ENCODE measurements at regions not wholly inside any gene's neighbourhood (a gene's known extent, or its start where the extent isn't known, plus 50 kb on each side); places are given as distances from the start of the nearest gene placed in this dataset.
"Not testable (repeated sequence)": the region's sequence is repeated elsewhere in the genome, so short reads cannot be mapped to it uniquely, and the experiment has no call there.

DNA sequence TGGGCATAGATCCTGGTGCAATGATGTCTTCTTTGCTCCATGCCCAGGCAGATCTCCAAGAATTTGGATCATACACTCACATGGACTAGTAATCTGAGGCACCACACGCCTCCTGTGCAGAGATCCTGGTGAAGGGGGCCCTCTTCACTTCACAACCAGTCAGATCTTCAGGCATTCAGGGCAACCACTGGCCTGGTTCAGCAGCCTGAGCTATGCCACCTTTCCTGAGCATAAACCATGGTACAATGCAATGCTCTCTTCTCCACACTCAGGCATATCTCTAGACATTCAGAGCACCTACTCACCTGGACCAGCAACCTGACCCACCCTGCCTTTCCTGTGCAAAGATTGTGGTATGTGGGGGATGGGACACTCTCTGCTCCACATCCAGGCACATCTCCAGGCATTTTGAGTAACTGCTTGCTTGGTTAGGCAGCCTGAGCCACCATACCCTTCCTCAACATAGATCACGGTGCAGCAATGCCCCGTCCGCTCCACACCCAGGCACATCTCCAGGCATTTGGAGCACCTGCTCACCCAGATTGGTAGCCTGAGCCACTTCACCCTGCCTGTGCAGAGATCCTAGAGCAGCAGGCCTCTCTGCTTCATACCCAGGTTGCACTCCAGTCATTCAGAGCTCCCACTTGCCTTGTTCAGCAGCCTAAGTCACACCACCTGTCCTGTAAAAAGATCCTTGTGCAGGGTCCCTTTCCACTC is 532.2 kb upstream of the STEAP1 start:
- no peaks in the 10 kb centered on the region for H3K9me3 Mint-ChIP-seq
- ChIA-PET CTCF (no interaction called here), POLR2A (no interaction called here)
- no peak for TF ChIP-seq CTCF (IDR thresholded peaks at IDR 0.05)
- no peaks in the 10 kb centered on the region for H3K4me1 Mint-ChIP-seq
- no peak overlapping the region for H3K27ac Mint-ChIP-seq
- DNase-seq (no peak), ATAC-seq (ENCODE audit: low read depth) (no peak)
- no peaks in the 10 kb centered on the region for H3K27me3 Mint-ChIP-seq
- H3K4me3 Mint-ChIP-seq = no peak overlapping the region
- intact Hi-C loops (cut with micrococcal nuclease) = loop anchor here (5.0 kb wide), 1 partner anchor 1380 kb away; no protein-coding TSS in a partner anchor
- H3K36me3 Mint-ChIP-seq (ENCODE audit: low read depth) = no peaks in the 10 kb centered on the region

GRCh38 chr7:89623018-89623672 is 531.1 kb upstream of the STEAP1 start:
- no peak for DNase-seq
- intact Hi-C loops (cut with micrococcal nuclease) = loop anchor here (5.0 kb wide), 1 partner anchor 1381 kb away; no protein-coding TSS in a partner anchor
- Mint-ChIP-seq H3K4me3 (no peak overlapping the region), H3K9me3 (no peaks in the 10 kb centered on the region), H3K36me3 (ENCODE audit: low read depth) (no peaks in the 10 kb centered on the region), H3K27ac (no peak overlapping the region), H3K27me3 (no peaks in the 10 kb centered on the region), H3K4me1 (no peaks in the 10 kb centered on the region)
- ATAC-seq (ENCODE audit: low read depth) = no peak
- ChIA-PET POLR2A (no interaction called here), CTCF (no interaction called here)
- TF ChIP-seq CTCF (IDR thresholded peaks at IDR 0.05) = no peak

- CTCF ChIA-PET; H3K36me3 Mint-ChIP-seq (ENCODE audit: low read depth); H3K27me3 Mint-ChIP-seq; POLR2A ChIA-PET; H3K4me1 Mint-ChIP-seq; H3K4me3 Mint-ChIP-seq; H3K9me3 Mint-ChIP-seq; ATAC-seq (ENCODE audit: low read depth); H3K27ac Mint-ChIP-seq; DNase-seq: not testable (repeated sequence)
- intact Hi-C loops (cut with micrococcal nuclease) = loop anchor here (5.0 kb wide), 1 partner anchor 1382 kb away; no protein-coding TSS in a partner anchor
Measured at GRCh38 chr7:89624155-89624554, 530.1 kb upstream of the STEAP1 start.

- ChIA-PET CTCF (no interaction called here), POLR2A (no interaction called here)
- Mint-ChIP-seq H3K4me3 (no peak overlapping the region), H3K36me3 (ENCODE audit: low read depth) (no peaks in the 10 kb centered on the region), H3K9me3 (no peaks in the 10 kb centered on the region), H3K27ac (no peak overlapping the region), H3K4me1 (no peaks in the 10 kb centered on the region), H3K27me3 (no peaks in the 10 kb centered on the region)
- intact Hi-C loops (cut with micrococcal nuclease) = no loop called here
- ATAC-seq (ENCODE audit: low read depth) (no peak), DNase-seq (no peak)
- TF ChIP-seq CTCF (IDR thresholded peaks at IDR 0.05) = no peak
Measured at GRCh38 chr7:89648509-89648908, 505.8 kb upstream of the STEAP1 start.

GRCh38 chr7:89655946-89656345 is 498.3 kb upstream of the STEAP1 start:
- Mint-ChIP-seq H3K36me3 (ENCODE audit: low read depth) (no peaks in the 10 kb centered on the region), H3K9me3 (peaks cover 3% of the 10 kb centered on the region), H3K4me1 (no peaks in the 10 kb centered on the region), H3K27me3 (no peaks in the 10 kb centered on the region), H3K4me3 (no peak overlapping the region), H3K27ac (no peak overlapping the region)
- no peak for ATAC-seq (ENCODE audit: low read depth)
- ChIA-PET CTCF (no interaction called here), POLR2A (no interaction called here)
- intact Hi-C loops (cut with micrococcal nuclease) = no loop called here
- no peak for TF ChIP-seq CTCF (IDR thresholded peaks at IDR 0.05)
- no peak for DNase-seq
